Upper lobe of left lung (tissue), 6 donors: ENCODE measurements at regions not wholly inside any gene's neighbourhood (a gene's known extent, or its start where the extent isn't known, plus 50 kb on each side); places are given as distances from the start of the nearest gene placed in this dataset.

Source experiments
- ATAC-seq, 2 donors: fragments of 200-7000 bp; cut with Tn5 transposase; one replicate each; pipeline ENCODE4 v1.9.1; 2022; ENCODE audit warnings: mild to moderate bottlenecking in 2 of 2, moderate library complexity in 2 of 2; ENCODE audit not compliant: low FRiP score in 2 of 2
- DNase-seq, 2 donors: peaks; one replicate each; pipeline ENCODE4 v3.0.0-alpha.2; 2019 to 2020
- H3K27ac ChIP-seq, 4 donors: fragments of 200-600 bp; sonication (generic); one replicate each; pipeline ENCODE4 v1.5.1; 2016 to 2019
- H3K27me3 ChIP-seq, 4 donors: fragments of 200-600 bp; sonication (generic); one replicate each; pipeline ENCODE4 v1.5.1; 2017 to 2019
- H3K36me3 ChIP-seq, 4 donors: fragments of 200-600 bp; sonication (generic); one replicate each; pipeline ENCODE4 v1.5.1; 2016 to 2019
- H3K4me1 ChIP-seq, 4 donors: fragments of 200-600 bp; sonication (generic); one replicate each; pipeline ENCODE4 v1.5.1; 2018 to 2019
- H3K4me3 ChIP-seq, 4 donors: fragments of 200-600 bp; sonication (generic); one replicate each; pipeline ENCODE4 v1.5.1; 2017 to 2019; ENCODE audit warnings: mild to moderate bottlenecking in 2 of 4, moderate library complexity in 1 of 4
- H3K9me3 ChIP-seq, 4 donors: fragments of 200-600 bp; sonication (generic); one replicate each; pipeline ENCODE4 v1.5.1; 2018 to 2019
- EP300 ChIP-seq, 4 donors: sonication (generic); formaldehyde crosslinking; IDR thresholded peaks; one replicate each; pipeline ENCODE4 v1.5.1; 2017; ENCODE audit warnings: antibody characterized with exemption in 4 of 4, control low read depth in 2 of 4
- POLR2A ChIP-seq, 4 donors: fragments of 450-650 bp; IDR thresholded peaks; one replicate each; pipeline ENCODE4 v1.5.1; 2016 to 2017; ENCODE audit warnings: antibody characterized with exemption in 4 of 4, mild to moderate bottlenecking in 2 of 4
- POLR2AphosphoS5 ChIP-seq, 2 donors: sonication (generic); formaldehyde crosslinking; IDR thresholded peaks; one replicate each; pipeline ENCODE4 v1.5.1; 2017; ENCODE audit warnings: antibody characterized with exemption in 2 of 2
- WGBS, 2 donors: methylation state at CpG; one replicate each; pipeline ENCODE4 v1.1.5; 2017 to 2018; 5-methylcytosine and 5-hydroxymethylcytosine counted together
- TF ChIP-seq, protein P1 (sequence below), 6 experiments: fragments of 450-650 bp in 4 of 6; fragments of 200-600 bp in 2 of 6; sonication (generic) in 2 of 6; IDR thresholded peaks; one replicate each; pipeline ENCODE4 v1.5.1; 2016 to 2019; ENCODE audit warnings: antibody characterized with exemption in 6 of 6
- donor health status: DM: no; HTN: no; CAD: no; lungs with moderate emphysema.
- donor health status: DM: no; HTN: yes; CAD: no; lungs with severe emphysema.

DNA sequence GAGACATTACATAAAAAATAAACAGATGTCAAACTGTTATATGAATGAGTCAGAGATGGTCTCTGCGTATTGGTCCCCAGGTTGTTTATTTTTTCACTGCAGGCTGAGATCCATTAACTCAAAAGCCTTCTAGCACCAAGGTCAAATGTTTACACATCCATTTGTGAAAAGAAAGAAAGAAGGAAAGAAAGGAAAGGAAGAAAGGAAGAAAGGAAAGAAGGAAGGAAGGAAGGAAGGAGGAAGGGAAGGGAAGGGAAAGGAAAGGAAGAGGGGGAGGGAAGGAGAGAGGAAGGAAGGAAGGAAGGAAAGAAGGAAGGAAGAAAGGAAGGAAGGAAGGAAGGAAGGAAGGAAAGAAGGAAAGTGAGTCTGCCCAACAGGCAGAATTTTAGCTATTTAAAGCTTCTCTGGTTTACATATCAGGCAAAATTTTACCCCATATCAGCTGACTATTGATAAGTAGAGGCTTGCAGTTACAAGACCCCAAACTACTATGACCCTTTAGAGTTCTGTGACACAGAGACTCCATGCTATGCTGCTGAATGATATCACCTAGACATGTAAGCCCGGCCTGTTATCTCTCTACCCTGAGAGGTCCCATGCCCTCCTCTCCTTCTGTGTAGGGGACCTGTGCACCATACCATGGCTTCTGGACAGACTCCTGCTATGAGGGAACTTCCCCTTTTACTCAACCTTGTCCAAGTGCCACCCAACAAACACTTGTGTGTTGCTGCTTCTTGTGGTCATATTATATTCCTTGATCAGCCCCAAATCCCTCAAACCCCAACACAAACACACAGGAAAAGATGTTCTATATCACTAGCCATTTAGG lies 59.0 kb downstream of the DRD1 start:
- 57 to 62% methylated on average over 2 of the region's 2 CpGs for WGBS, 2 donors
- H3K27me3 ChIP-seq = no peaks in the 10 kb centered on the region
- no peaks in the 10 kb centered on the region for H3K9me3 ChIP-seq
- no peak for TF ChIP-seq POLR2A (IDR thresholded peaks at IDR 0.05)
- TF ChIP-seq POLR2AphosphoS5 (IDR thresholded peaks at IDR 0.05) = no peak
- TF ChIP-seq, protein P1, sequence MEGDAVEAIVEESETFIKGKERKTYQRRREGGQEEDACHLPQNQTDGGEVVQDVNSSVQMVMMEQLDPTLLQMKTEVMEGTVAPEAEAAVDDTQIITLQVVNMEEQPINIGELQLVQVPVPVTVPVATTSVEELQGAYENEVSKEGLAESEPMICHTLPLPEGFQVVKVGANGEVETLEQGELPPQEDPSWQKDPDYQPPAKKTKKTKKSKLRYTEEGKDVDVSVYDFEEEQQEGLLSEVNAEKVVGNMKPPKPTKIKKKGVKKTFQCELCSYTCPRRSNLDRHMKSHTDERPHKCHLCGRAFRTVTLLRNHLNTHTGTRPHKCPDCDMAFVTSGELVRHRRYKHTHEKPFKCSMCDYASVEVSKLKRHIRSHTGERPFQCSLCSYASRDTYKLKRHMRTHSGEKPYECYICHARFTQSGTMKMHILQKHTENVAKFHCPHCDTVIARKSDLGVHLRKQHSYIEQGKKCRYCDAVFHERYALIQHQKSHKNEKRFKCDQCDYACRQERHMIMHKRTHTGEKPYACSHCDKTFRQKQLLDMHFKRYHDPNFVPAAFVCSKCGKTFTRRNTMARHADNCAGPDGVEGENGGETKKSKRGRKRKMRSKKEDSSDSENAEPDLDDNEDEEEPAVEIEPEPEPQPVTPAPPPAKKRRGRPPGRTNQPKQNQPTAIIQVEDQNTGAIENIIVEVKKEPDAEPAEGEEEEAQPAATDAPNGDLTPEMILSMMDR (IDR thresholded peaks at IDR 0.05) = no peak
- no peak for TF ChIP-seq EP300 (IDR thresholded peaks at IDR 0.05)
- no peak overlapping the region for H3K27ac ChIP-seq
- H3K36me3 ChIP-seq = no peaks in the 10 kb centered on the region
- ATAC-seq (no peak), DNase-seq (no peak)
- H3K4me3 ChIP-seq = no peak overlapping the region
- H3K4me1 ChIP-seq = no peaks in the 10 kb centered on the region

DNA sequence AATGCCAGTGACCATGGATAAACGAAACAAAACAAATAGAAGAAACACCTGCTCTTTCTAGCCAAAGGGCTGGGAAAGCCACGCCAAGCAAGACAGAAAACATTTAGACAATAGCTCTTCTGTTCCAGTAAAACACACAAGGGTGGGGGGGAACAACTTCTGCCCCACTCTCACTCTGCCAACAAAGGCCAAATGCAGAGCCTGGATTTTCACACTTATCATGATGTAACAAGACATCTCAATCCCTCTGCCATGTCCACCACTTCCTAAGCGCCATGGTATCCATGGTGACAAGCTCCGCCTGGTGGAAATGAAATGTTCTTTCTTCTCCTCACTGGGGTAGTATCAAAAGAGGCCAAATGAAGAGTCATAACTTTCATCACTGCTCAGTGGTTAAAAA lies 60.6 kb downstream of the DRD1 start:
- no peak for TF ChIP-seq POLR2AphosphoS5 (IDR thresholded peaks at IDR 0.05)
- TF ChIP-seq, protein P1 (IDR thresholded peaks at IDR 0.05) = no peak
- 70 to 73% methylated on average over 4 of the region's 4 CpGs for whole genome bisulfite sequencing, 2 donors
- no peaks in the 10 kb centered on the region for H3K9me3 ChIP-seq
- no peak overlapping the region for H3K27ac ChIP-seq
- no peaks in the 10 kb centered on the region for H3K4me1 ChIP-seq
- H3K36me3 ChIP-seq = no peaks in the 10 kb centered on the region
- DNase-seq (no peak), ATAC-seq (no peak)
- H3K27me3 ChIP-seq = no peaks in the 10 kb centered on the region
- no peak overlapping the region for H3K4me3 ChIP-seq

DNA sequence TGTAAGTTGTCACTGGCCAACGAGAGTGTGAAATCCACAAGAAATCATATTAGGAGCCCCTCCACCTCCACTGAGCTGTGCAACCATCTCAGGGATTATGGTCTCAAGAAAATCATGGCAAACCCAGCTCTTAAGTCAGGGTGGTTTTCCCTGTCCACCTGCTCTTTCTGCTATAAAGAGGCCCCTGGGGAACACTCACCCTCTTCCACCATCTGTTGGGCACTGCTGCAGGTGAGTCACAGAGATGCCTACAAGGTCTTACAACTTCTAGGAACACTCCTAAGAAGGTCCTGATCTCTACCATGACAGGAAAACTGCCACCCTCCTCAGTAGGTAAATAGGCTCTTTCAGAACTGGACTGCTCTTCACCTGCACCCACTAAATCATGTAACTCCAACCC lies 61.8 kb downstream of the DRD1 start:
- DNase-seq = no peak
- ATAC-seq = no peak
- Histone ChIP-seq H3K27me3 (no peaks in the 10 kb centered on the region), H3K27ac (no peak overlapping the region), H3K36me3 (no peaks in the 10 kb centered on the region), H3K4me1 (no peaks in the 10 kb centered on the region), H3K4me3 (no peak overlapping the region), H3K9me3 (no peaks in the 10 kb centered on the region)
- no peak for TF ChIP-seq POLR2AphosphoS5 (IDR thresholded peaks at IDR 0.05)
- TF ChIP-seq EP300 (IDR thresholded peaks at IDR 0.05) = no peak
- TF ChIP-seq, protein P1 (IDR thresholded peaks at IDR 0.05) = no peak
- no peak for TF ChIP-seq POLR2A (IDR thresholded peaks at IDR 0.05)
- 64 to 80% methylated on average over 1 of the region's 1 CpG for WGBS, 2 donors

DNA sequence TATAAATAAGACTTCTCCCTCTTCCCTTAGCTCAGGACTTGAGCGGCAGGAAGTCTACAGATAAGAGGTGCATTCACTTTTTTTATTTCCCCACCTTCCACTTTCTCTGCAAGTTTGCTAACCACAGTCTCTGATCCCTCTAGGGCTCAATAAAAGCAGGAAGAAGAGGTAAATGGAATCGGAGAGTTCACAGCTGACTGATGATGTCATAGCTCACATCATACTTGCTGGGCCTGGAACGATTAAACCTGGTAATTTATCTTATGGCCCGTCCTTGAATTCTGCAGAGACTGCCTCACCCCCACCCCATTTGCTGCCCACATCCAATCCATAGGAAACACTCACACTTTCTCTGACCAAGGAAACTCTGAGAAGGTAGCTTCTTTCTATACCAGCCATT lies 62.9 kb downstream of the DRD1 start:
- Histone ChIP-seq H3K27me3 (no peaks in the 10 kb centered on the region), H3K4me3 (no peak overlapping the region), H3K36me3 (no peaks in the 10 kb centered on the region), H3K27ac (no peak overlapping the region), H3K4me1 (no peaks in the 10 kb centered on the region), H3K9me3 (no peaks in the 10 kb centered on the region)
- DNase-seq = no peak
- TF ChIP-seq POLR2A (IDR thresholded peaks at IDR 0.05) = no peak
- WGBS, 2 donors = 74 to 82% methylated on average over 4 of the region's 4 CpGs
- ATAC-seq = no peak

- Histone ChIP-seq H3K4me1 (no peaks in the 10 kb centered on the region), H3K27me3 (no peaks in the 10 kb centered on the region), H3K36me3 (no peaks in the 10 kb centered on the region), H3K9me3 (no peaks in the 10 kb centered on the region), H3K27ac (no peak overlapping the region), H3K4me3 (no peak overlapping the region)
- 74 to 96% methylated on average over 2 of the region's 2 CpGs for WGBS, 2 donors
- no peak for ATAC-seq
- no peak for TF ChIP-seq EP300 (IDR thresholded peaks at IDR 0.05)
- no peak for TF ChIP-seq POLR2AphosphoS5 (IDR thresholded peaks at IDR 0.05)
- TF ChIP-seq POLR2A (IDR thresholded peaks at IDR 0.05) = no peak
- TF ChIP-seq, protein P1 (IDR thresholded peaks at IDR 0.05) = no peak
- DNase-seq = no peak
Observed at GRCh38 chr5:175380701-175381100, 63.3 kb downstream of the DRD1 start.
